ENCODE measurements at regions not wholly inside any gene's neighbourhood (a gene's known extent, or its start where the extent isn't known, plus 50 kb on each side); places are given as distances from the start of the nearest gene placed in this dataset.

- Histone ChIP-seq H3K4me3 (replicated peaks in 1 of 3; ENCODE audit: low read depth in 2 of 3, low read length in 3 of 3) (no peak overlapping the region), H3K79me2 (ENCODE audit: insufficient read depth, low read length) (no peaks in the 10 kb centered on the region), H3K4me2 (replicated peaks; ENCODE audit: extremely low read depth, low read length, poor library complexity, severe bottlenecking) (no peak overlapping the region), H2AFZ (ENCODE audit: insufficient read depth, low read depth, low read length, poor library complexity, severe bottlenecking) (no peak overlapping the region), H3K27ac (ENCODE audit: low read depth in 1 of 2, low read length in 2 of 2) (no peak overlapping the region), H3K9me3 (replicated peaks in 1 of 2; ENCODE audit: control insufficient read depth in 1 of 2, insufficient read depth in 1 of 2, low read length in 2 of 2) (no peaks in the 10 kb centered on the region), H4K20me1 (ENCODE audit: insufficient read depth, low read length) (no peaks in the 10 kb centered on the region), H3K9ac (ENCODE audit: insufficient read depth, low read length, poor library complexity, severe bottlenecking) (no peak overlapping the region), H3K27me3 (ENCODE audit: control insufficient read depth in 2 of 2, insufficient read depth in 2 of 2, low read length in 2 of 2) (peaks cover 3 to 17% of the 10 kb centered on the region in 2 donors), H3K36me3 (replicated peaks in 1 of 2; ENCODE audit: control insufficient read depth in 1 of 2, insufficient read depth in 2 of 2, low read length in 2 of 2) (no peaks in the 10 kb centered on the region), H3K4me1 (ENCODE audit: control insufficient read depth in 1 of 2, insufficient read depth in 2 of 2, low read length in 2 of 2) (peaks cover 18% of the 10 kb centered on the region in 2 donors)
- Mint-ChIP-seq H3K27ac (peak overlapping the region in 2 of 7 donors; percentile 37 to 62), H3K4me1 (peaks cover 33% of the 10 kb centered on the region), H3K4me3 (no peak overlapping the region), H3K9me3 (peaks cover 0 to 6% (median 0%) of the 10 kb centered on the region in 7 donors), H3K36me3 (peaks cover 0 to 6% of the 10 kb centered on the region in 2 donors), H3K27me3 (ENCODE audit: low read depth in 3 of 3) (peaks cover 20 to 23% (median 22%) of the 10 kb centered on the region in 3 donors)
- intact Hi-C loops (cut with micrococcal nuclease), result loop anchor here in 1 of 2 donors (5.0 kb wide), 1 partner anchor 295 kb away; no protein-coding TSS in a partner anchor
- no peak for DNase-seq
- TF ChIP-seq CTCF (IDR thresholded peaks at IDR 0.05), result no peak
- 100% methylated on average over 2 of the region's 4 CpGs for WGBS (ENCODE audit: insufficient coverage)
Observed at GRCh38 chr1:43072314-43072713, 99.8 kb downstream of the EBNA1BP2 start.

GRCh38 chr1:43071241-43071640 is 100.8 kb downstream of the EBNA1BP2 start:
- Mint-ChIP-seq H3K36me3 (peaks cover 0 to 7% of the 10 kb centered on the region in 2 donors), H3K27me3 (ENCODE audit: low read depth in 3 of 3) (peaks cover 27 to 29% (median 28%) of the 10 kb centered on the region in 3 donors), H3K4me1 (peaks cover 33% of the 10 kb centered on the region), H3K9me3 (peaks cover 0 to 6% (median 0%) of the 10 kb centered on the region in 7 donors), H3K27ac (no peak overlapping the region), H3K4me3 (no peak overlapping the region)
- Histone ChIP-seq H3K27ac (ENCODE audit: low read depth in 1 of 2, low read length in 2 of 2) (no peak overlapping the region), H4K20me1 (ENCODE audit: insufficient read depth, low read length) (no peaks in the 10 kb centered on the region), H2AFZ (ENCODE audit: insufficient read depth, low read depth, low read length, poor library complexity, severe bottlenecking) (no peak overlapping the region), H3K4me1 (ENCODE audit: control insufficient read depth in 1 of 2, insufficient read depth in 2 of 2, low read length in 2 of 2) (peaks cover 18% of the 10 kb centered on the region in 2 donors), H3K9me3 (replicated peaks in 1 of 2; ENCODE audit: control insufficient read depth in 1 of 2, insufficient read depth in 1 of 2, low read length in 2 of 2) (no peaks in the 10 kb centered on the region), H3K4me2 (replicated peaks; ENCODE audit: extremely low read depth, low read length, poor library complexity, severe bottlenecking) (no peak overlapping the region), H3K36me3 (replicated peaks in 1 of 2; ENCODE audit: control insufficient read depth in 1 of 2, insufficient read depth in 2 of 2, low read length in 2 of 2) (no peaks in the 10 kb centered on the region), H3K9ac (ENCODE audit: insufficient read depth, low read length, poor library complexity, severe bottlenecking) (no peak overlapping the region), H3K4me3 (replicated peaks in 1 of 3; ENCODE audit: low read depth in 2 of 3, low read length in 3 of 3) (no peak overlapping the region), H3K79me2 (ENCODE audit: insufficient read depth, low read length) (no peaks in the 10 kb centered on the region), H3K27me3 (ENCODE audit: control insufficient read depth in 2 of 2, insufficient read depth in 2 of 2, low read length in 2 of 2) (peaks cover 3 to 20% of the 10 kb centered on the region in 2 donors)
- intact Hi-C loops (cut with micrococcal nuclease), result loop anchor here in 1 of 2 donors (5.0 kb wide), 1 partner anchor 294 kb away; no protein-coding TSS in a partner anchor
- WGBS (ENCODE audit: insufficient coverage), result 80% methylated on average over 2 of the region's 2 CpGs
- no peak for TF ChIP-seq CTCF (IDR thresholded peaks at IDR 0.05)
- DNase-seq, result no peak

All from CD14-positive monocyte (primary cell).